ENCODE measurements at regions not wholly inside any gene's neighbourhood (a gene's known extent, or its start where the extent isn't known, plus 50 kb on each side); places are given as distances from the start of the nearest gene placed in this dataset.

- no peak for DNase-seq
Measured at GRCh38 chr5:173767574-173768266, 120.4 kb upstream of the CPEB4 start.

GRCh38 chr5:173768267-173768806, 119.8 kb upstream of the CPEB4 start:
- DNase-seq: no peak

GRCh38 chr5:173768891-173769290, 119.3 kb upstream of the CPEB4 start:
- DNase-seq: no peak

- no peak for DNase-seq
Measured at GRCh38 chr5:173770637-173771036, 117.5 kb upstream of the CPEB4 start.

GRCh38 chr5:173771121-173771724, 116.9 kb upstream of the CPEB4 start:
- no peak for DNase-seq

- no peak for DNase-seq
Measured at GRCh38 chr5:173771725-173772383, 116.3 kb upstream of the CPEB4 start.

- DNase-seq: peak; percentile 24
Measured at GRCh38 chr5:173772384-173773059, 115.6 kb upstream of the CPEB4 start.

- no peak for DNase-seq
Measured at GRCh38 chr5:173774271-173774761, 113.8 kb upstream of the CPEB4 start.

- no peak for DNase-seq
Measured at GRCh38 chr5:173775261-173776197, 112.6 kb upstream of the CPEB4 start.

- DNase-seq: no peak
Measured at GRCh38 chr5:173777149-173777548, 111.0 kb upstream of the CPEB4 start.

GRCh38 chr5:173777674-173778073, 110.5 kb upstream of the CPEB4 start:
- DNase-seq: no peak

GRCh38 chr5:173778152-173778782, 109.9 kb upstream of the CPEB4 start:
- no peak for DNase-seq

GRCh38 chr5:173778784-173779304, 109.3 kb upstream of the CPEB4 start:
- no peak for DNase-seq

GRCh38 chr5:173780235-173781234, 107.6 kb upstream of the CPEB4 start:
- no peak for DNase-seq

GRCh38 chr5:173781432-173781815, 106.7 kb upstream of the CPEB4 start:
- no peak for DNase-seq

- DNase-seq: peak; percentile 41
Measured at GRCh38 chr5:173781816-173782670, 106.1 kb upstream of the CPEB4 start.

GRCh38 chr5:173782671-173783101, 105.5 kb upstream of the CPEB4 start:
- DNase-seq: no peak

GRCh38 chr5:173783371-173783770, 104.8 kb upstream of the CPEB4 start:
- no peak for DNase-seq

GRCh38 chr5:173785400-173785799, 102.7 kb upstream of the CPEB4 start:
- no peak for DNase-seq
